ENCODE measurements at regions not wholly inside any gene's neighbourhood (a gene's known extent, or its start where the extent isn't known, plus 50 kb on each side); places are given as distances from the start of the nearest gene placed in this dataset.

DNA sequence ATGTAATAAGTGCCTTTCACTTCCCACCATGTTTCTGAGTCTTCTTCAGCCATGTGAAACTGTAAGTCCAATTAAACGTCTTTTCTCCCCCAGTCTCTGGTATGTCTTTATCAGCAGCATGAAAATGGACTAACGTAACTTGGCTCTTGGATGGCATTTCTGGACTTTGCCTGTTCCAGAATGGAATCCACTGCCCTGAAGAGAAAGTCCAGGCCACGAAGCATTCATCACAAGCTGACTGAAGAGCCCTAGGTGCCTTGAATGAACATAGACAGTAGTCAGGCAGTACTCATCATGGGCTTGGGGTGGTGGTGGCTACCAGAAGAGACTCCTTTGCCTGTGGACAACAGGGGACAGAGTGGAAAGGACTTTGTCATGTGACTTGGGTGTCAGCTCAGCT lies 1505.0 kb downstream of the SI start:
- H3K27ac ChIP-seq: no peak overlapping the region
- DNase-seq (ENCODE audit: low spot score) (no peak), ATAC-seq (ENCODE audit: insufficient number of reproducible peaks, low FRiP score, low read depth) (no peak)
- no peaks in the 10 kb centered on the region for H3K4me1 ChIP-seq (ENCODE audit: control insufficient read depth in 1 of 2, low read depth in 2 of 2)
- no peak overlapping the region for H3K4me3 ChIP-seq
- TF ChIP-seq, protein P1, sequence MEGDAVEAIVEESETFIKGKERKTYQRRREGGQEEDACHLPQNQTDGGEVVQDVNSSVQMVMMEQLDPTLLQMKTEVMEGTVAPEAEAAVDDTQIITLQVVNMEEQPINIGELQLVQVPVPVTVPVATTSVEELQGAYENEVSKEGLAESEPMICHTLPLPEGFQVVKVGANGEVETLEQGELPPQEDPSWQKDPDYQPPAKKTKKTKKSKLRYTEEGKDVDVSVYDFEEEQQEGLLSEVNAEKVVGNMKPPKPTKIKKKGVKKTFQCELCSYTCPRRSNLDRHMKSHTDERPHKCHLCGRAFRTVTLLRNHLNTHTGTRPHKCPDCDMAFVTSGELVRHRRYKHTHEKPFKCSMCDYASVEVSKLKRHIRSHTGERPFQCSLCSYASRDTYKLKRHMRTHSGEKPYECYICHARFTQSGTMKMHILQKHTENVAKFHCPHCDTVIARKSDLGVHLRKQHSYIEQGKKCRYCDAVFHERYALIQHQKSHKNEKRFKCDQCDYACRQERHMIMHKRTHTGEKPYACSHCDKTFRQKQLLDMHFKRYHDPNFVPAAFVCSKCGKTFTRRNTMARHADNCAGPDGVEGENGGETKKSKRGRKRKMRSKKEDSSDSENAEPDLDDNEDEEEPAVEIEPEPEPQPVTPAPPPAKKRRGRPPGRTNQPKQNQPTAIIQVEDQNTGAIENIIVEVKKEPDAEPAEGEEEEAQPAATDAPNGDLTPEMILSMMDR (IDR thresholded peaks at IDR 0.05): no peak
- no peaks in the 10 kb centered on the region for H3K27me3 ChIP-seq (replicated peaks; ENCODE audit: insufficient read depth)
- H3K36me3 ChIP-seq: no peaks in the 10 kb centered on the region
- H3K9me3 ChIP-seq: no peaks in the 10 kb centered on the region

DNA sequence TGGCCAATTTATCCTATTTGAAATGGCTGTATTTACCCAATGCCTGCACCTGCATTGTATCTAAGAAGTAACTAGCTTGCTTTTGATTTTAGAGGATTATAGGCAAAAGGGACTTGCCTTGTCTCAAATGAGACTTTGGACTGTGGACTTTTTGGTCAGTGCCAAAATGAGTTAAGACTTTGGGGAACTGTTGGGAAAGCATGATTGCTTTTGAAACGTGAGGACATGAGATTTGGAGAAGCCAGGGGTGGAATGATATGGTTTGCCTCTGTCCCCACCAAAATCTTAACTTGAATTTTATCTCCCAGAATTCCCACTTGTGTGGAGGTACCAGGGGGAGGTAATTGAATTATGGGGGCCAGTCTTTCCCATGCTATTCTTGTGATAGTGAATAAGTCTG lies 1505.4 kb downstream of the SI start:
- TF ChIP-seq, protein P1 (IDR thresholded peaks at IDR 0.05): no peak
- no peaks in the 10 kb centered on the region for H3K27me3 ChIP-seq (replicated peaks; ENCODE audit: insufficient read depth)
- no peaks in the 10 kb centered on the region for H3K4me1 ChIP-seq (ENCODE audit: control insufficient read depth in 1 of 2, low read depth in 2 of 2)
- no peak overlapping the region for H3K4me3 ChIP-seq
- H3K9me3 ChIP-seq: no peaks in the 10 kb centered on the region
- DNase-seq (ENCODE audit: low spot score) (no peak), ATAC-seq (ENCODE audit: insufficient number of reproducible peaks, low FRiP score, low read depth) (no peak)
- no peak overlapping the region for H3K27ac ChIP-seq
- no peaks in the 10 kb centered on the region for H3K36me3 ChIP-seq

DNA sequence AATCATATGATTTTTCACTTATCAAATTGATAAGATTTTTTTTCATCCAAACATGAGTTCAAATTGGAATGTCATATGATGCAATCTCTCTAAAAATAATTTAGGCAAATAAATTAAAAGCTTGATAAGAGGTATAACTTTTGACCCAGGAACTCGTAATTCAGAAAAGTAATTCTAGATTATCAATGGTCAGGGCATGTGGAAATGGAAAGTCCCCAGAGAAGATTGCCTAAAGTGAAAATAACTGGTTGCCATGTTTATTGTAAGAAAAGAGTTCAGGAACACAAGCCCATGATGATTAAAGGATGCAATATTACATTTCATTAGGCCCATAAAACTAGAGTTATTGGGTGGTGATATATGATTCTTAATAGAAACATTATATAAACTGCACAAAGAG lies 1514.8 kb downstream of the SI start:
- H3K9me3 ChIP-seq: no peaks in the 10 kb centered on the region
- H3K4me1 ChIP-seq (ENCODE audit: control insufficient read depth in 1 of 2, low read depth in 2 of 2): no peaks in the 10 kb centered on the region
- no peaks in the 10 kb centered on the region for H3K27me3 ChIP-seq (replicated peaks; ENCODE audit: insufficient read depth)
- H3K4me3 ChIP-seq: no peak overlapping the region
- TF ChIP-seq, protein P1 (IDR thresholded peaks at IDR 0.05): no peak
- DNase-seq (ENCODE audit: low spot score): no peak
- H3K36me3 ChIP-seq: no peaks in the 10 kb centered on the region
- no peak overlapping the region for H3K27ac ChIP-seq
- ATAC-seq (ENCODE audit: insufficient number of reproducible peaks, low FRiP score, low read depth): no peak

DNA sequence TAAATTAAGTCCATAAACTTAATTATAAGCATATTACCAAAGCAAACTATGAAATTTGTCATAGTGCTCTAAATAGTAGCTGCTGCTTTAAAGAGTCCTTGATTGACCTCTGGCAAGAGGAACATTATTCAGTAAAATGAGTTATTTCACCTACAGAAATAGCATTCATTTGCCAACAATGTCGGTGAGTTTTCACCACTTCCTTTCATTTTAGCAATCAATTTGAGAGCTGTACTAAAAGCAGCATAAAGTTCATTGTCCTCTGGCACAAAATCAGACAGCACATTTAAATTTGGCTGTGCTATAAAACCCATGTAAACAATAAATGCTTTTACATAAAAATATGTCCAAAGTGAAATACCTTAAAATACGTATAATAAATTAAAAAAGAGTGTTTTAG lies 1515.7 kb downstream of the SI start:
- TF ChIP-seq, protein P1 (IDR thresholded peaks at IDR 0.05): no peak
- no peaks in the 10 kb centered on the region for H3K27me3 ChIP-seq (replicated peaks; ENCODE audit: insufficient read depth)
- H3K4me3 ChIP-seq: no peak overlapping the region
- no peaks in the 10 kb centered on the region for H3K4me1 ChIP-seq (ENCODE audit: control insufficient read depth in 1 of 2, low read depth in 2 of 2)
- no peaks in the 10 kb centered on the region for H3K9me3 ChIP-seq
- ATAC-seq (ENCODE audit: insufficient number of reproducible peaks, low FRiP score, low read depth) (no peak), DNase-seq (ENCODE audit: low spot score) (no peak)
- H3K36me3 ChIP-seq: no peaks in the 10 kb centered on the region
- H3K27ac ChIP-seq: no peak overlapping the region

DNA sequence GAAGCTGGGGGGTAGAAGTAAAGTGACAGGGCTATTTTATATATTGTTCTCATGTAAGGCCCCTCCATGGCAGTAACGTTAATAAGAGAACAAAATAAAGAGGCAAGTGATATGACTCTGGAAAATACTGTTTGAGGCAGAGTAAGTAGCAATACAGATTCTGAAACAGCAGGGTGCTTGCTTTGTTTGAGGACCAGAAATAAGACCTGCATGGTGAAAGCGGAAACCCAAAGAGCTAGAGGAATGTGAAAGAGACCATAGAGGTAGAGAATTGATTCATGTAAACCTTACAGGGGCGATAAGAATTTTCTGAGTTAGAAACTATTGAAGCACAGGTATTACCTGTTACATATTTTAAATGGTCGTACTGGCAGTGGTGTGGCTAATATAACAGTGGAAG lies 1517.1 kb downstream of the SI start:
- H3K27ac ChIP-seq: no peak overlapping the region
- TF ChIP-seq, protein P1 (IDR thresholded peaks at IDR 0.05): no peak
- no peaks in the 10 kb centered on the region for H3K27me3 ChIP-seq (replicated peaks; ENCODE audit: insufficient read depth)
- H3K36me3 ChIP-seq: no peaks in the 10 kb centered on the region
- H3K4me3 ChIP-seq: no peak overlapping the region
- H3K9me3 ChIP-seq: no peaks in the 10 kb centered on the region
- H3K4me1 ChIP-seq (ENCODE audit: control insufficient read depth in 1 of 2, low read depth in 2 of 2): no peaks in the 10 kb centered on the region
- no peak for DNase-seq (ENCODE audit: low spot score)
- no peak for ATAC-seq (ENCODE audit: insufficient number of reproducible peaks, low FRiP score, low read depth)

All from thoracic aorta (tissue), 2 donors.